LoVo (cell line): ENCODE measurements at regions not wholly inside any gene's neighbourhood (a gene's known extent, or its start where the extent isn't known, plus 50 kb on each side); places are given as distances from the start of the nearest gene placed in this dataset.

ENCODE experiments used
- DNase-seq: peaks from one replicate; pipeline ENCODE4 v3.0.0-alpha.2; 2016; ENCODE audit warnings: low spot score

DNA sequence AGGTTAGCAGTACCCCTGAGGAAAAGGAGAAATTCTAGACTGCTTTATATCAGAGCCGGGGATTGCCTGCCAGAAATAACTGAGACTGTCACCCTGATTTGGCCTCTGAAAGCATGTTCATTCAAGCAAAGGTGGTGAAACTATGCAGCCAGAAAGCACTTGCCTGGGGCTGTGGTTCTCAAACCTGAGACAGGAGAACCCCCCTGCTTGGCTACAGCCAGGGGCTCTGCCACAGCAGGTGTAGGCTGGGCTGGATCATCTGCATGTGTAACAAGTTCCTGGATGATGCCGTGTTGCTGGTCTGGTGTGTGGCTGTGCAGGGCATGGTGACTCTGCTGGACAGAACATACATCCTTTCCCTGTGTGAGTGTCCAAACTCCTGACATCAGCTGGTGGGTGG, 157.8 kb downstream of the NXNL2 start:
- no peak for DNase-seq

DNA sequence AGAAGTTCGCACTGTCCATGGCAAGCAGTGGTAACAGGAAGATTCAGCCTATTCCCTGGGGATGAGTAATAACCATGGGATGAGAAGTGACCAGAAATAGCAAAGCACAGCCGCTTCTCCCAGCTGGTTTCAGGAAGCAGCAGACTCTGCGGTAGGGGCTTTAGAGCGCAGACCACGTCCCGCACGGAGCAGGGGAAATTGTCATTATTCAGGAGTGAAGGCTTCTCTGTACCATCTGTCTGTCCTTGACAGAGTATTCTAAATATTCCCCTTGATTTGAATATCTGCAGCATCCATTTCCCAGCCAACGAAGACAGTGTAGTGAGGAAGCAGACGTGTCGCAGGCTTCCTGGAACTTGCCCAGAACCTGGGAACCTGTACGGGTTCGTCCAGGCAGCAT, 159.6 kb downstream of the NXNL2 start:
- no peak for DNase-seq

DNA sequence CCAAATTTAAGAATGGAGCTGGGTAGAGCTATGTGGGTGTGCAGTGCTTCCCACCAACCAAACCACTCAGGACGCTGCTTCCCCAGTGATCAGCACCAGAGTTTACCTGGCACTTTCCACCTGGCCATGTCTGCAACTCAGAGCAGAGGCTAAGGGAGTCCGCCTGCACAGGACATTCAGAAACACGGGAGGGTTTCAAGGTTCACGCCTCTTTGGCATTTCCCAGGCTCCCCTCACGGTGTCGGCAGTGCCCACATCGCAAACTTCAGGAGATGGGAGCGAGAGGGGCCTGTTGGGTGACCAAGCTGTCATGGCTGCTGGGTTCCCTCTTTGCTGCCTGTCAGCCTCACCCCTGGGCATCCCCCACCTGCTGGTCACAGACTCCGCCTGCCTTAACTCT, 161.5 kb downstream of the NXNL2 start:
- DNase-seq = no peak

- DNase-seq = no peak
Observed at GRCh38 chr9:88697764-88698432, 162.9 kb downstream of the NXNL2 start.

DNA sequence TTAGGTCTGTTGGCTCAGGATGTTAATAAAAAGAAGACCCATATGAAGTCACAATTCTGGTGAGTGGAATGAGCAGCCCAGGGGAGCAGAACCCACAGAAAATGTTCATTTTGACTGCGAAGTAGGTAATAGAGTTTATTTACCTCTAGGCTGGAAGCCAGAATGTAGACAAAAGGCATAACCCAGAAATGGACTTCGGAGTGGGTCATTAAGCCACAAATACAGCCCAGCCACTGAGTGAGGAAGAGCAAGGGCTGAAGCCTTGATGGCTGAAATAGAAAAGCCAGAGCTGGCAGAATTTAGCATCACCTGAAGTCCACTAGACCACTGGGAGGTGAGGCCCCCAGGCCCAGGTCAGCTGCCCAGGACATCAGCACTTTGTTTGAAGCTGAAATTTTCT, 168.0 kb downstream of the NXNL2 start:
- no peak for DNase-seq

DNA sequence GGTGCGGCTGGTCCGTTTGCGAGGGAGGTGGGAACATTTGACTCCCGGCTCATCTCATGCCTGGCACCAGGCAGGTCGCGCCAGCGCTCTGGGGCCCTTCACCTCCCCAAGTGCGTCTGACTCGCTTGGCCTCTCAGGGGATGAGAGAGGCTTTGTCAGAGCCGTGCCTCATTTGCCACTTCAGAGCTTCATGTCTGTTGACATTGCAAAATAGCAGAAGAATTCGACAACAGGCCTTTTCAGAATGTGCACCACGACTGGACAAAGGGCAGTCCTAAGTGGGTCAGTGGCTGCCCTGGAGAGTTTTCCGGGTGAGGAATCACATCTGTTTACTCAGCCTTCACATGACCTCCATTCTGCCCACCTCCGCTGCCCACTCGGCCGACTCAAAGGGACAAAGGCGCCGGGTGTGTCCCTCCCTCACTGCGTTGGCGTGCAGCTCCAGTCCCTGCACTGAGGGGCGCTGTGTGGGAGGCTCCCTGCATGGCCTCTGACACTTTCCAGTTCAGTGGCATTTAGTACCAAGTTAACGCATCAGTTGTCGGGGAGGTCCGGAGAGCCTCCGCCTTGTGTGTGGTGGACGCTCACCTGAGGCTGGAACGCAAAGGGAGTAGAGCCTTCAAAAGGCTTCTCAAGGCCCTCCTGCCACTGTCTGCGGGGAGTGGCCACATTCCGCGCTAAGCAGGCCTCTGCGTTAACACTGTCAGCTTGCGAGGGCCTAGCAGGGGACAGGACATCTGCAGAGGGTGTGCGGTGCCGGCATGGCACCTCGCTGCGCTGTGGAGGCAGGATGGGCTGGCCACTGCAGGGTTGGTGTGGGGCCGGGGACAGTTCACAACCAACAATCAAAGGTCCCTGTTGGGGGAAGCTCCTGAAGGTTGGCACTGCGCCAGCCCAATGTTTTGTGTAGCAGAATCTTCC, 171.5 kb downstream of the NXNL2 start:
- DNase-seq = no peak

GRCh38 chr9:88710449-88710848, 175.5 kb downstream of the NXNL2 start:
- DNase-seq = no peak

GRCh38 chr9:88711719-88712118, 176.7 kb downstream of the NXNL2 start:
- no peak for DNase-seq

DNA sequence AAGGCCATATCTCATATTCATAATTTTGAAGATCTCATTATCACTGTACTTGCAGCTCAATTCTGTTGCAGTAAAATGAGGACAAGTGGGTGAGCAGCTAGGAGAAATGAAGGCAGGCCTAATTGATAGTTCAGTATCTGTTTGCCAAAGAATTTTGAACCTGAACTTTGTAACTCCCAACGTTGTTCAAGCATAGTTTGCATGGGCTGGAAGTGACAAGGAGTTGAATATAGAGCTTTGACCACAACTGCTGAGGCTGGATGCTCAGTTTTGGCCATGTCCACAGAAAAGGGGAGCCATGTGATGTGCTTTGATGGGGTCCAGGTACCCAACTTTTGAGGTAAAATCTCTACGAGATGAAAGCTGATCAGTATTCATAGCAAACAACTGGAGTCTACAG, 177.5 kb downstream of the NXNL2 start:
- DNase-seq = no peak

- DNase-seq = no peak
Observed at GRCh38 chr9:88713010-88713409, 178.0 kb downstream of the NXNL2 start.

DNA sequence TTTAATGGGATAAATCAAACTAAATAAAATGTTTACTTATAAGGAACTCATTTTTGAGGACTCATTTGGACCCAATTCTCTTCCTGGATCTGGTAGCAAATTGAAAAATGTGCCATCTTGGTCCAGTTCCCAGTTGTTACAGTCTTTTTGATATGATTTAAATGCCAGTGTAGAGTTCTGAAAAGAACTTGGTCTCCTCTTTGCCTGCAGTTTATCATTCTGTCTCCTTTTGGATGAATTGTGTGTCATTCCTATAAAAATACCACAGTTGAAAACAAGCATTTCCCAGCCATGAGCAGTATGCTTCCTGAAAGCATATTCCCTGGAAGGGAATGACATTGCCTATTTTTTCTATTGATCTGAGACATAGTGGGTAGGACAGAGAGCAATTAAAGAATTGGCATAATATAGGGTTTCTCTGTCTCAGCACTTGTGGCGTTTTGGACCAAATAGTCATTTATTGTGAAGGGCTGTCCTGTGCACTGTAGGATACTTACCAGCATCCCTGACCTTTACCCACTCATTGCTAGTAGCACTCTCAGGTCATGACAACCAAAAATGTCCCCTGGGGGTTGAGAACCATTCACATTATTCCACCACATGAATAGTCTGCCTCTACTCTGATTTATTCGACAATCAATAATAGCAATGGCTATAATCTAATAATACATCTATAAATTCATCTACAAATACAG, 181.8 kb downstream of the NXNL2 start:
- DNase-seq = no peak

- no peak for DNase-seq
Observed at GRCh38 chr9:88721025-88721424, 186.0 kb downstream of the NXNL2 start.

- no peak for DNase-seq
Observed at GRCh38 chr9:88721495-88722279, 186.7 kb downstream of the NXNL2 start.

- DNase-seq = no peak
Observed at GRCh38 chr9:88722753-88723152, 187.8 kb downstream of the NXNL2 start.

GRCh38 chr9:88723751-88724150, 188.8 kb downstream of the NXNL2 start:
- no peak for DNase-seq

GRCh38 chr9:88724331-88724730, 189.4 kb downstream of the NXNL2 start:
- DNase-seq = no peak

DNA sequence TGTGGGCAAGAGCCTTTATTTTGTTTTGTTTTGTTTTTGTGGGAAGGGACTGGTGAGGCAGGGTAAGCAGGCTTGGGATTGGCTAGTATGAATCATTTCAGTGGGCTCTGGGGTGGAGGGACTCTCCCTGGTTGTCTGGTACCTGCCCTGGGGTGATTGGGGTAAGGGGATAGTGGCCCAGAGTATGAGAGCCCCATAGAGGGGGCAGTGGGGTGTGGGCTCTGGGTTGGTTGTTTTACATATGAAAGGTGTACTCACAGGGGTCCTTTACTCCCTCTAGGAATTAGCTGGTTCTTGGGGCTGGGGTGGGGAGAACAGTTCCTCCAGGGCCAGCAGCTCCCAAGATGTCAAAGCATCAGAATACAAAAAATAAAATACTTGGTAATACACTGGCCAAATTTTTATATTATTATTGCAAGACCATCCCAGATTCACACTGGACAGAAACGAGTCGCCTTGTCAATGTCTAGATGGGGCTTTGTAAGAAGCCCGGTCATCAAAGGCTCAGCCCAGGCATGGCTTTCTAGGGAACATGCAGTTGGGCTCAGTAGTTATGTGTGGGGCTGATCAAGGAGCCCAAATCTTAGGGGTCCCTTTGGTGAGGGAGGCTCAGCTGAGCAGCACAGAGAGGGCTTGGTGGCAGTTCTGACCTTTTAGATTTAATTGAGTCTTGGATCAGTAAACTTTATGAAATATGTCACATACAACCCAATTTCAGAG, 190.5 kb downstream of the NXNL2 start:
- no peak for DNase-seq

DNA sequence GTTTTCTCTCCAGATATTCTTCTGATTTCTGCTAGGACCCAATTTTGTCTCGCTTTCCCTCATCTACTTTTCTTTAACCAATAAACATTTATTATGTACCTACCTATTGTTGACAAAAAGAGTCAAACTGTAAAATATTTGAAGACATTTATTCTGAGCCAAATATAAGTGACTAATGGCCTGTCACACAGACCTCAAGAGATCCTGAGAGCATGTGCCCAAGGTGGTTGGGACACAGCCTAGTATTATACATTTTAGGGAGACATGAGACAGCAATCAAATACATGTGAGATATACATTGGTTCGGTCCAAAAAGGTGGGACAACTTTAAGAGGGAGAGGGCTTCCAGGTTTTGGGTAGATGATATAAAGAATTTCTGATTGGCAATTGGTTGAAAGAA, 191.8 kb downstream of the NXNL2 start:
- no peak for DNase-seq

DNA sequence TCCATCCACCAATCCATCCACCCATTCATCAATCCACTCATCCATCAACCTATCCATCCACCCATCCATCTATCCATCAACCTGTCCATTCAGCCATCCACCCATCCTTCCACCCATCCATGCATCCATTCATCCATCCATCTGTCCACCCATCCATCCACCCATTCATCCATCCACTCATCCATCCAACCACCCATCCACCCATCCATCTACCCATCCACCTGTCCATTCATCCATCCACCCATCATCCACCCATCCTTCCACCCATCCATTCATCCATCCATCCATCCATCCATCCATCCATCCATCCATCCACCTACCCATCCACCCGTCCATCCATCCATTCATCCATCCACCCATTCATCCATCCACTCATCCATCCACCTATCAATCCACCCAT, 195.8 kb downstream of the NXNL2 start:
- no peak for DNase-seq

DNA sequence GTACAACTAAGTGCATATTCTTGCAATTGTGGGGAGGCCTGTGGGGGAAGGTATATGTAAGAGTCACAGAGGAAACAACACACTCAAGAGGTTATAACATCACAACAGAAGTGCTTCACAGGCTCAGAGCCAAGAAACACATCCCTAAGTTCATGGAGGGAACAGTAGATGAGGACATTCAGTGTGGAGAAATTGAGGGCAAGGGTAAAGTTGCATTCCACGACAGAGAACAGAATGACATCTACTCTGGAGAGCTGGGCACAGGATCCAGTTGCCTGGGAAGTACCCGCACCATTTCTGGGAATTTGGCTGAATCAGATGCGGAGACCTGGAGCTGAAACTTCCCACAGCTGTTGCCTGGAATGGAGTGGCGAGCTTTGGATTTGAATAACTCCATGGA, 197.2 kb downstream of the NXNL2 start:
- no peak for DNase-seq

GRCh38 chr9:88733651-88734421, 198.9 kb downstream of the NXNL2 start:
- no peak for DNase-seq
